ENCODE measurements at regions not wholly inside any gene's neighbourhood (a gene's known extent, or its start where the extent isn't known, plus 50 kb on each side); places are given as distances from the start of the nearest gene placed in this dataset.

- no peaks in the 10 kb centered on the region for H3K9me3 ChIP-seq (ENCODE audit: control insufficient read depth, insufficient read depth, low read depth, low read length)
- BruUV-seq (replicated peaks), result no TSS peak
- in situ Hi-C loops (cut with HindIII; ENCODE audit: low pct_unique_long_range_greater_than_20kb, low sequenced_read_pairs) (no loop called here), intact Hi-C loops (cut with micrococcal nuclease; ENCODE audit: unreplicated experiment) (no loop called here)
- H3K4me1 ChIP-seq (ENCODE audit: control insufficient read depth, insufficient read depth, low read length), result no peaks in the 10 kb centered on the region
- no peak overlapping the region for H3K27ac ChIP-seq (ENCODE audit: low read length)
- POLR2A ChIA-PET, result no interaction called here
- no peak overlapping the region for H3K4me3 ChIP-seq (ENCODE audit: low read depth in 2 of 2, low read length in 2 of 2)
- no peak for TF ChIP-seq TCF7L2 (IDR thresholded peaks at IDR 0.05; ENCODE audit: low read depth, low read length)
- TF ChIP-seq POLR2AphosphoS5 (IDR thresholded peaks at IDR 0.05; ENCODE audit: low read depth, low read length), result no peak
- TF ChIP-seq REST (IDR thresholded peaks at IDR 0.05; ENCODE audit: insufficient read depth in 1 of 2, low read depth in 2 of 2, low read length in 1 of 2), result no peak
- TF ChIP-seq CTCF (IDR thresholded peaks at IDR 0.05), result no peak
- no peak for TF ChIP-seq SIN3A (IDR thresholded peaks at IDR 0.05; ENCODE audit: borderline replicate concordance, insufficient read depth, low read depth, low read length)
- H3K36me3 ChIP-seq (ENCODE audit: control insufficient read depth, insufficient read depth, low read length), result no peaks in the 10 kb centered on the region
- ATAC-seq, result no peak
- CTCF ChIA-PET, result no interaction called here
- DNase-seq (ENCODE audit: low read depth, low spot score), result no peak
- H3K27me3 ChIP-seq (ENCODE audit: control insufficient read depth, insufficient read depth, low read length), result no peaks in the 10 kb centered on the region
Measured at GRCh38 chr2:46839045-46839444, 76.6 kb downstream of the MCFD2 start.

- CTCF ChIA-PET, result no interaction called here
- no peak for TF ChIP-seq TCF7L2 (IDR thresholded peaks at IDR 0.05; ENCODE audit: low read depth, low read length)
- TF ChIP-seq REST (IDR thresholded peaks at IDR 0.05; ENCODE audit: insufficient read depth in 1 of 2, low read depth in 2 of 2, low read length in 1 of 2), result no peak
- TF ChIP-seq POLR2AphosphoS5 (IDR thresholded peaks at IDR 0.05; ENCODE audit: low read depth, low read length), result no peak
- no peak for TF ChIP-seq CTCF (IDR thresholded peaks at IDR 0.05)
- no peak for TF ChIP-seq SIN3A (IDR thresholded peaks at IDR 0.05; ENCODE audit: borderline replicate concordance, insufficient read depth, low read depth, low read length)
- POLR2A ChIA-PET, result no interaction called here
- no peaks in the 10 kb centered on the region for H3K27me3 ChIP-seq (ENCODE audit: control insufficient read depth, insufficient read depth, low read length)
- BruUV-seq (replicated peaks), result no TSS peak
- no peak overlapping the region for H3K27ac ChIP-seq (ENCODE audit: low read length)
- H3K9me3 ChIP-seq (ENCODE audit: control insufficient read depth, insufficient read depth, low read depth, low read length), result no peaks in the 10 kb centered on the region
- in situ Hi-C loops (cut with HindIII; ENCODE audit: low pct_unique_long_range_greater_than_20kb, low sequenced_read_pairs), result no loop called here
- ATAC-seq, result no peak
- no peak for DNase-seq (ENCODE audit: low read depth, low spot score)
- intact Hi-C loops (cut with micrococcal nuclease; ENCODE audit: unreplicated experiment), result no loop called here
- no peaks in the 10 kb centered on the region for H3K36me3 ChIP-seq (ENCODE audit: control insufficient read depth, insufficient read depth, low read length)
- H3K4me1 ChIP-seq (ENCODE audit: control insufficient read depth, insufficient read depth, low read length), result no peaks in the 10 kb centered on the region
- no peak overlapping the region for H3K4me3 ChIP-seq (ENCODE audit: low read depth in 2 of 2, low read length in 2 of 2)
Measured at GRCh38 chr2:46837704-46838103, 77.9 kb downstream of the MCFD2 start.

Measured in Panc1 (cell line).